NCI-H187 (cell line): ENCODE measurements at regions not wholly inside any gene's neighbourhood (a gene's known extent, or its start where the extent isn't known, plus 50 kb on each side); places are given as distances from the start of the nearest gene placed in this dataset.
"Not testable (repeated sequence)": the region's sequence is repeated elsewhere in the genome, so short reads cannot be mapped to it uniquely, and the experiment has no call there.

Source experiments
- DNase-seq, 2 experiments: peaks; one replicate each; lab custom pipeline; 2025; lab: John Stamatoyannopoulos, UW

DNA sequence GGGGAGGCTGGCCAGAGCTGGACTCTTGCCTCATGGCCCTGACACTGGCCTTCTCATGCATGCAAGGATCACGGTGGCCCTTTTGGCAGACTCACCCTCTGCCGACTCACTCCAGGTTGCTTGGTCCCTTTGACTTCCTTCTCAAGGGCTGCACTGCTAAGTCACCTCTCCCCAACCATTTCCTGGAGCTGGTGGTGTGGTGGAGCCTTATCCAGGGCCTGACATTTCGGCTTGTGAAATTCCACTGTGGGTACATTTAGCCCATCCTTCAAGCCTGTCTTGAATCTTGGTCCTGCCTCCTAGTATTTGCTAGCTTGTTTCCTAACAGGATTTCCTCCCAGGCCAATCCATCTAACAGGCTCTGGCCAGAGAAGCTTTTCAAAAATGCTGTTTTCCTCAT lies 52.6 kb upstream of the JUN start:
- DNase-seq, result no peak

DNA sequence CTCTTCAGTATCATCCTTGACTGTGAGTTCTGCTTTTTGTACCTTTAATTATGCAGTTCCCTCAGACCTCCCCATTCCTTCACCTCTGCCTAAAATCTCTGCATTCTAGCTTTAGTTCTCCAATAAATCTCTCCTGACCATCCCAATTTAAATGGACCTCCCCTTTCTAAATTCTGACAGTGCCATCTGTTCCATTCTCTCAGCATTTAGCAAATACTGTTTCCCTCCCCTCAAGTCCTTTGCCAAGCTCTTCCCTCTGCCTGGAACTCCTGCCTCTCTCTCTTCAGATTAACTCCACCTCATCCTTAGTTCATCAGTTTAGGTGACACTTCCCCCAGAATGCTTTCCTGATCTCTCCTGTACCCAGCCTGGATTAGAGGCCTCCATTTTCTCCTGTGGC lies 54.0 kb upstream of the JUN start:
- DNase-seq, result no peak

DNA sequence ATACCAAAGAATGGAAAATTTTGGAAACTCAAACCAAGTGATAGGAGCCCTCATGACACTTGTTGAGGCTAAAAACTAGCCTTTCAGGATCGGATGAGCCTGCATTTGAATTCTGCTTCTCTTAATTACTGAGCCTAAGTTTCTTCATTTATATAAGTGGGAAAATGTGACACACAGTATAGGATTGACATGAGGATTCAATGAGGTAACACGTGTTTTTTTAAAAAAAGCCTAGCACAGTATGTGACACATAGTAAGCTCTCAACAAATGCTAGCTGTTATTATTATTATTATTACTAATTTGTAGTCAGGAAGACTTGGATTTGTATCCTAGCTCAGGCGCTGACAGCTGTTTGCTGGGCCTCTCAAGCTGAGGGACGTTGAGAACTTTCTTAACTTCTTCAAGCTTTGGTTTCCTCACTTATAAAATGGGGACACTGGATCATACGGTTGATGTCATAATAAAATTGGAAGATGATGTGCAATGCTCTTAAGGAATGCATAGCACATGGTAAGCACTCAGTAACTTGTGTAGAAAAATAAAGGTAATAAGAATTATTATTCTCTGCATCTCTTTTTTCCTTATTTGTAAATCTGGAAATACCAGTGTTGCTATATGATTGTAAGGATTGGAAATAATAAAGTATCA lies 55.4 kb upstream of the JUN start:
- DNase-seq, result no peak

DNA sequence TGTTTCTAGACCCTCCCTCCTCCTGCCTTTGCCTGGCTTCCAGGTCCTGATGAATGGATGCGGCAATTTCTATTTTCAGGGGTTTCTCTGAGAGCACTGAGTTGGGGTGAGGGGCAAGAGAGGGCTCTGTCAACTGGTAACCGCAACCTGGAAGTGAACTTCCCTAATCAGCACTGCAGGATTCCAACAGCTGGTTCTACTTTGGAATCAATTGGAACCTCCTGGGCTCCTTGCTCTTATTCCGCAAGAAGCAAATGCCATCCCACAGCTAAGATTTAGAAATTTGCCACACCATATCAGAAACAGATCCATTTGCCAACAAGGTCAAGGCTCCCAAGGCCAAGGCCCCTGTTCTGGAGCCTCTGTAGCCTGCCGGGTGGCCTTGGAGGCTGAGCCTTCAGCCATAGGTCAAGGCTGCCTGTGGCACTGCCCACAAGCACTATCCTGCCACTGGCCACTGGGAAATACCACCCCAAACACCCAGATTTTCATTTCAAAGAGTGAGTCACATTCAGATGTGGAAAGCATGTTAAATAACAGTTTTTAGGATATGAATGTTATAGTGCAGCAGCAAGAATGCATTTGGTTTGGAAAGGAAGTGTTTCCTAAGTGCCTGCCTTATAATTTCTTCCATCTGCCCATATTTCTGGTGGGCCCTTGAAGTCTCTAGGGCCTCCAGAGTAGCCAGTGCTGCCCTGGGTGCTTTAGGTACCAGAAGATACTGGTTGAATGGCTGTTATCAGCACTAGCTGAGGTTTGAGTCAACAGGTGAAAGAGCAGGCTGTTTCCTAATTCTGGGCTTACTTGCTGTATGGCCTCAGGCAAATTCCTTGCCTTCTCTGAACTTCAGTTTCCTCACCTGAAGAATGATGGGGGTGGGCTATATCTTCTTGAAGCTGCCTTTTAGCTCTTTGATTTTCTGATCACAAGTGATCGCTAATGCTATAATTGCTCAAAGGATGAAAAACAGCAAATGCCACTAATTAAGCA lies 56.3 kb upstream of the JUN start:
- DNase-seq, result no peak

DNA sequence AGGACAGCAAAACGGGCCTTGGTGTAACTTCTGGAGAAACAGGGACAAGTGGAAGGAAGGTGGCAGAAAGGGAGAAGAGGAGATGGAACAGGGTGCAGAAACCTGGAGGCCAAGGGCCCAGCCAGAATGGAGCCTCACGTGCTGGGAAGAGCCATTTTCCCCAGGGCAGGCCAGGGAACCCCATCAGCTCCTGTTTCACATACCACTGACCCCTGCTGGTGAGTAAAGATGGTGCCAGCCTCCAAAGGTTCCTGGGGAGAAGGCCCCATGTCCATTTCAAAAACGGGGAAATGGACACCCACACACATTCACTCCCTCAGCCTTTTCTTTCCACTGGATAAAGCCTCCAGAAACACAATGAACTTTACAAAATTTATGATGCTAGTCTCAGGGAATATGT lies 57.6 kb upstream of the JUN start:
- DNase-seq, result no peak

DNA sequence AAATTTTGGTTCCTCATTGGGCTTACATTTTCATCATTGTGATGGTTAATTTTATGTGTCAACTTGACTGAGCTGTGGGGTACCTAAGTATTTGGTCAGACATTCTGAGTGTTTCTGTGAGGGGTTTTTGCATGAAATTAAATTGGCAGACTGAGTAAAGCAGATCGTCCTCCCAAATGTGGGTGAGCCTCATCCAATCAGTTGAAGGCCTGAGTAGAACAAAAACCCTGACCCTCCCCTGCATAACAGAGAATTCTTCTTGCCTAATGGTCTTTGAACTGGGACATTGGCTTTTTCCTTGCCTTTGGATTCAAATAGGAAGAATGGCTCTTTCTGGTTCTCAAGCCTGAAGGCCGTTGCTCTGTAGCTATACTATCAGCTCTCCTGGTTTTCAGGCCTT lies 59.1 kb upstream of the JUN start:
- DNase-seq, result no peak

DNA sequence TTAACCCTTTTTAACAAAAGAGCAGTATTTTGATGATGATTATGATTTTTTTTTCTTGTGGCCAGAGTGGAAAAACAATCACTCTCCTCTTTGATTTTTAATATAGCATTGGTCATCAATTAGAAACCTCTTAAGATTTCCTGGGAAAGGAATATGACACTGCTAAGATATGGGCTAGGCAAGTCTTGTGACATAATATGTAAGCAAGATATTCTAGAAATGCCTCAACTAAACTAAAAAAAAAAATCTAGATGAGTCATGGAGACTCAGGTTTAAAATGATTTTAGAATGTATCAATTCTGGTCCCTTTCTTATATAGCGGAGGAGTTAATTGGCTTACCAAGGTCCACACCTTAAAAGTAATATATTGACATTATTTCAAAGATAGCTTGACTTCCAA lies 60.3 kb upstream of the JUN start:
- no peak for DNase-seq

DNA sequence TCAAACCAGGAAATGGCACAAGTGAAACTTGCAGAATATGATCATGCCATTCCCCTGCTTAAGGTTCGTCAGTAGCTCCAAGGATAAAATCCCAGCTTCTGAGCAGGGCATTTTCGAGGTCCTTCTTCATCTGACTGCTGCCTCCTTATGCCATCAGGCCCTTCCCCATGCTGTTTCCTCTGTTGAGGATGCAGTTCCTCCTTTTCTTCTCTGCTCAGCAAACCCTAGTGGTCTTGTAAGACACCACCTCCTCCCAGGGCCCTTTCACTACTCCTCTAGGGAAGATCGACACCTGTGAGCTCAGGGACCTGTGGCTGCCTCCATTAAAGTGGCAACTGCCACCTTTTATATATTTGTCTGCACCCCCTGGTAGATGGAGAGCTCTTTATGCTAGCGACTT lies 62.1 kb upstream of the JUN start:
- no peak for DNase-seq

DNA sequence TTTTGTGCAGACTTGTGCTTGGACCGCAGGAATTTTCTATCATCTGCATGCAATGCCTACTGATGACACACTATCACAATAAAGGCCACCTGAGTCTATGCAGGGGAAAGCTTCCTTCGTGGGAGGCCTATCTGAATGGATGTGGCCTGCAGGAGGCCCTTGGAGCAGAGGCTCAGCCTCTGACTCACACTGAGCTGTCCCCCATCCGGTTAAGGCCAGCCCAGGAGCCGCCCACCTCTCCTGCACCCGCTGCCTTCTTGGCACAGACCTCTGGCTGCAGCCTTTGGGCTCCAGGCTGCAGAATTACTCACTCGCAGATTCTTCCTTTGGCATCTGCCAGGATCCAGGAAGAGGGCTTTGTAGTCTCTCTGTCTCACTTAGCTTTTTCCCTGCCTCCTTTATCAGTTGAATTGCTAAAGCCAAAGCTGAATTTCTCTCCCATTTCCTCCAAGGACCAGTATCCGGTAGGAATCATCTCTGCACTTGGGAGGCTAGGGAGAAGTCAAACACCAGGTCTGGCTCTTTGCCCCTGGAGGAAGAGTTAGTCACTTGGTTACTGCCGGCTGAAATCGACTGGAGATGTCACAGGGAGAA lies 65.1 kb upstream of the JUN start:
- no peak for DNase-seq

DNA sequence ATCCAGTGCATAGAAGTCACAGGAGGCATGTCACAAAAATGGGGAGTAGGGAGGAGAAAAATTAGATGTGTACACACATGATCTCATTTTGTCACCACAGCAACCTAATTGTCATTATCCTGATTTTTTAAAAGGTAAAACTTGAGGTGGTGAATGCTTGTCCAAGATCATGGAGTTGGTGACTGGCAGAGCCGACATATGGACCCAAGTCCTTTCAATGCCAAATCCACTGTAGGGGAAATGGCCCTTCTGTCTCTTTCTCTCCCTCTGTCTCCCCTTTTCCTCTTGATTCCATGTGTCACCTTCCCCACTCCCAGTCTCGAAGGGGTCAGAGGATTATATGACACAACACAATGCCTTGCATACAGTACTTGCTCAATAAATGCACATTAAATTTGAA lies 65.7 kb upstream of the JUN start:
- DNase-seq, result no peak

DNA sequence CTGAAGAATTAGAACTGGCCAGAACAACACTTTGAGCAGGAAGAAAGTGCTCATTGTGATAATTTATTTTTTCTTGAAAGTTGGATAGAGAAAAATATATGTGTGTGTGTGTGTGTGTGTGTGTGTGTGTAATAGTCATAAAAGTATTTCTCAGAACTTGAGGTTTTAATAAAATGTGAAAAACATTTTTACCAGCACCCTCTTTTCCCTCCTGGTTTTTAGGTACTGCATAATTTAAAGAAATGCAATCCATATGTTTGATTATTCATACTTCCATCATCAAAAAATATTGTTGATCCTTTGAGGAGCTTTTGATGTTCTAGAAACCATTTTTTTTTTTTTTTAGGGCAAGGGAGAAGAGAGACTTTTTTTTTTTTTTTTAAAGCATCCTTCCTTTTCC lies 66.8 kb upstream of the JUN start:
- no peak for DNase-seq

DNA sequence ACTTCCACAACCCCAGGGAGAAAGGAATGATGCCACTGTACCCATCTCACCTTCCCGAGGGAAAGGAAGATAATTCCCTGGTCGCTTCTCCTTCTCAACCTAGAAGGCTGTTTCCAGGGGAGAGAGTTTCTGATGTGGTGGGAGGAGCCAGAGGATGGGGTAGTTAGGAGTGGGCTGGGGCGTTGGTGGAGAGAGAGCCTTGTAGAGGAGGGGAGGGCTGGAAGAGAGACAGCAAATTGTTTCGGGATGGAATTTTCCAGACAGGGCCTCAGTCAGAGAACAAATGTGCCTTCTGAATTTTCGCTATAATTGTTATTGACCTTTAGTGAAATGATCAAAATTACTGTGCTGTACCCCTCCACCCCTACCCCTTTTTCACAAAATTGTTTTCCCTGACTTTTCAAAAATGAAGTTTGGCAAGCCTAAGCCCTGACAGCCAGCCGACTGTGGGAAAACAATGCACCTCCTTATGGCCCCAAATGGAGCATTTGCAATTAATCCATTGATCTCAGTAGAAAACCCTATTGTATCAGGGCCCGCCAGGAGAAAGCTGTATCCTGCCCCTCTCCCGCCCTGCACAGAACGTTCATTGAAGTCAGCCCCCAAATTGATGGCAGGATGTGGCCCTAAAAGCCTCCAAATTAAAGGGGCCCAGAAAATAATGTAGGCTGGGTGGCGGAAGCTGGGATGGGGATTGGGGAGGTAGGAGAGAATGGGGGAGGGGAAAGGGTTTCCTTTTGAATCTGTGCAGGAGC lies 69.1 kb upstream of the JUN start:
- DNase-seq, result no peak

DNA sequence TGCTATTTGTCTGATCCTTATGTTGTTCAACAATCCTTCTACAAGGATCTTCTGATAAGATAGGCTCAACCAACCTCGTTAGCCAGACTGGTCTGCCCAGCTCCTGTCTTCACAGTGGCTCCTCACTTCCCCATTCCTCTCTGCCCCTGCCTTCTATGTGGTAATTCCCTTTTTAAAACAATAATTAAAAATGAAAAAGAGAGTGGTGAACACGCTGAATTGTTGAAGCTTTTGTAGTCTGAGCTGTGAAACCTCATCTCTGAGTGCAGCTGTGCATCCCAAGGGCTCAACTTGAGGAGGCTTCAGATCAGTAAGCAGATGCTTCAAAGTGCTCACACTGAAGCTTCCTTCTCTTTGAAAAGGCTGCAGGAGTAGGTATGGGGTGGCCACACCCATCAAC lies 70.7 kb upstream of the JUN start:
- no peak for DNase-seq

DNA sequence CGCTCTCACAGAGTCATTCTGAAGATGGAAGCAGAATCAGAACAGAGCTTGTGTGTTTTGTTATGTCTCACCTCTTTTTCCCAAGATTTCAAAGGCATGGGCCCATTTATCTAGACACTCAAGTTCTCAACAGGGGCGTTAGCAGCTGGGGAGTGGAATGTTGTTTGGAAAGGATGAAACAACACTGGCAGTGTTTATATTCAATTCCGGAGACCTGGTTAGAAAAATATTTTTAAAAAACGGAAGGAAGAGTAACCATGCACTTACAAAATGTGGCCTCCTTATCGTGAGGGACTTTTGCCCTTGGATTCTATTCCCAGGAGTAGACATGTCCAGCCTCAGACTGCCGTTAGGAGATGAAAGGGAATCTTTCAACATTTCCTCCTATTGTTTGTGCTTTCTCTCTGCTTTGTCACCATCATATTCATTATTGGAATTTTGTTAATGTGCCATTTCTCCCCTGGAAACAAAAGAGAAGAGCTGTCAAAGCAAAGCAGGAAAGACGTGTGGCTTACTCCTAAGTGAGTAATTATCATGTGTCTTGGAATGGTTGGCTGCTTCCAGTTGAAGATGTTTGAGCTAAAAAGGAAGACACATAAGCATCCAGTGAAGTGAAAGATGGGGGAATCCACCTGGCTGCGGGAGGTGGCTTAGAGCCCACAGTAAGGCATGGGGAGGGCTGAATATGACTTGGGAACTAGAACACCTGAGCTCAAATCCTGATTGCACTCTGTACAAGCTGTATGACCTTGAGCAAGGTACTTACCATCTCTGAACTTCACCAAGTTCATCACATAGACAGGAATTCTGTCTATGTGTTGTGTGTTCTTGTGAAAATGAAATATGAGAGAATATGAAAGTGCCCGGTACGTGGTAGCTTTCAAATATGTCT lies 71.7 kb upstream of the JUN start:
- DNase-seq, result no peak

DNA sequence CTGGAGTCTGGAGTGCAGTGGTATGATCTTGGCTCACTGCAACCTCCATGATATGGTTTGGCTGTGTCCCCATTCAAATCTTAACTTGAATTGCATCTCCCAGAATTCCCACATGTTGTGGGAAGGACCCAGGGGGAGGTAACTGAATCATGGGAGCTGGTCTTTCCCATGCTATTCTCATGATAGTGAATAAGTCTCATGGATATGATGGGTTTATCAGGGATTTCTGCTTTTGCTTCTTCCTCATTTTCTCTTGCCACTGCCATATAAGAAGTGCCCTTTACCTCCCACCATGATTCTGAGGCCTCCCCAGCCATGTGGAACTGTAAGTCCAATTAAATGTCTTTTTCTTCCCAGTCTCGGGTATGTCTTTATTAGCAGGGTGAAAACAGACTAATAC lies 72.4 kb upstream of the JUN start:
- not testable (repeated sequence) for DNase-seq

DNA sequence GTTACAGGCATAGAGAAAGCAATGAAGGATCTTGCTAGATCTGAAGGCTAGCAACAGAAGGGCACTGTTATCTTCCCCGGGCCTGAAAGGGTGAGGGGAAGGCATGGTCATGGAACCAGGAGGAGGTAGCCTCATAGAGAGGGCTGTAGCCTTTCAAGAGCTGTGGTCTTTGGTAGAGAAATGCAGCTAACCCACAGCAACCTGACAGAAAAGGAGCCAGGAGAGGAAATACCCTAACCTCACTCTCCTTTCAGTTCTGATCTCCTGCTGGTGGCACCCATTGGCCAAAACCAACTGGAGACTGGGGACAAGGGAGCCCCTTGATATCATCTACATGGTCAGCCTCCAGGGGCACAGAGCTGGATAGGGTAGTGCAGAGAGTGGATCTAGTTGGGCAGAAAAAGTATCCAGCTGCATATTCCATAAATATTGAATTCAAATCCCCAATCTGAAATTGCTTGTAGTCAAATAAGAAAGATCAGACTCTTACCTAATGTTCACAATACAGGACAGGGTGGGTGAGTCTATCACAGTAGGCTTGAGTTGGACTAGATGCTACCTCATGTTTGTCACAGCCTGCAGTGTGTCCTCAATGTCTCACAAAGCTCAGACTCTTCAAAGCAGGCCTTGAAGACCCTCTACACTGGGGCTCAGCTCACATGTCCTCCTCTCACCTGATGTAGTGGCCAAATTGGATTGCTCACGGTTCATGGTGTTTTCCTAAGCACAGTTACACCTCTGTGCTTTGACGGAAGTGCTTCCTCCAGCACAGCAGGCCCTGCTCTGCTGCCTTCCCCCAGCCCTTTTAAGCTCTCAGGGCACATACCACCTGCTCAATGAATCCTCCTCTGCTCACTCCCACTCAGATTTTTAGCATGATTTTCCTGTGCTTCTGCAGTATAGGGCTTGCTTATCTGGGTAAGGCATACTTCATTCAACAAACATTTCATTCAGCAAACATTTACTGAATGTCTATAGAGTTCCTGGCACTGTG lies 74.1 kb upstream of the JUN start:
- no peak for DNase-seq

DNA sequence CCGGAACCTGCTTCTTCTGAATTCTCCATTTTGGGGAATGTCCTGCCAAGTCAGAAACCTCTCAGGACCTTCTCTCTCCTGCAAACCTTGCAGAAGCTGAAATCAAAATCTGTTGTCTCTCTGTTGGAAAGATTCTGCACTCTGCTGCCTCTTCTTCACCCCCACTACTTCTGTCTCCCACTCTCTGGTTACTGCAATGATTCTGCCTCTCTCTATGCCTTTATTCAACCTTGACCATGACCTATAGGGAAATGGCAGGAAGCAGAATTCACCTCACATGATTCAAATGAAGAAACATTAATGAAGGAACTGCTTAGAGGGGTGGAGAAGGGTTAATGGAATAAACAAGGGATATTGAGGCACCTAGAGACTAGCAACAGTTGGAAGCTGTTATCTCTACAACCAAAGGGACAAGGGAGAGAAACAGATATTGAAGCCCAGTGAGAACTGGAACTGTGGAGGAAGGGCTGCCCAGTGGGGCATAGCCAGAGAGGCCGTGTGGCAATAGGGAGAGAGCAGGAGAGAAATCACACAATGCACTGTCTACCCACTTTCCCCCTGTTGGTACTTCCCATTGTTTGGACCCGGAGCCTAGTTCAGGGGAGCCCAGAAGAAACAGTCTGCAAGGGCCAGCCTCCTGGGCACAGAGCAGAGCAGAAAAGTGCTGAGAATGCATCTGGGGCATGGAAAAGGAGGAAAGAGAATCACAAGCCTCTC lies 76.1 kb upstream of the JUN start:
- DNase-seq, result no peak

DNA sequence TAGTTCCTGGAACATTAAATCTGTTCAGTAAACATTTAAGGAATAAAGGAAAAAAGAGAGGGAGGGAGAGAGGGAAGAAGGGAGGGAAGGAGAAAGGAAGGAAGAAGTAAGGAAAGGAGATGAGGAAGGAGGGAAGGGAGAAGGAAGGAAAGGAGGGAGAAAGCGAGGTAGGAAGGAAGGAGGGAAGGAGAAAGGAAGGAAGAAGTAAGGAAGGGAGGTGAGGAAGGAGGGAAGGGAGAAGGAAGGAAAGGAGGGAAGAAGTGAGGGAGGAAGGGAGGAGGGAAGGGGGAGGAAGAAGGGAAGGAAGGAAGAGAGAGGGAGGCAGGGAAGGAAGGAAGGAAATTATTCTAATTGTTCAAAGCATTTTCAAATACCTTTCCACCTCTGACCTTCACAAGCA lies 77.2 kb upstream of the JUN start:
- no peak for DNase-seq

DNA sequence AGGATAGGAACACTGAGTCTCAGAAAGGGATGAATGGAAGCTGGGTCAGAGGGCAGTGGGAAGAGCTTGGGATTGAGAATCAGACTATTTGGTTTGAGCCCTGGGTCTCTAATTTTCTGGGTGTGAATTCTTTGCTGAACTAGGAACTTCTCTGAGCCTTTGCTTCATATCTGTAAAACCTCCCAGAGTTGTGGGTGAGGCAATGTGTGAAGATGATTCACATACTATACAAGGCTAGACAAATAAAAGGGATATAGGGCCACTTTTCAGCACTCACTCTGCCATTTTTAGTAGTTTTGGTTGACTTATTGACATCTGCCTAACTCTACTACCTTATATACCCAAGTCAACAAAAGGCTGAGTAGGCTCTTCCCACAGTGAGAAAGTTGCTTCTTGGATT lies 77.7 kb upstream of the JUN start:
- DNase-seq, result no peak
